ENCODE measurements at regions not wholly inside any gene's neighbourhood (a gene's known extent, or its start where the extent isn't known, plus 50 kb on each side); places are given as distances from the start of the nearest gene placed in this dataset.
"Not testable (repeated sequence)": the region's sequence is repeated elsewhere in the genome, so short reads cannot be mapped to it uniquely, and the experiment has no call there.

DNA sequence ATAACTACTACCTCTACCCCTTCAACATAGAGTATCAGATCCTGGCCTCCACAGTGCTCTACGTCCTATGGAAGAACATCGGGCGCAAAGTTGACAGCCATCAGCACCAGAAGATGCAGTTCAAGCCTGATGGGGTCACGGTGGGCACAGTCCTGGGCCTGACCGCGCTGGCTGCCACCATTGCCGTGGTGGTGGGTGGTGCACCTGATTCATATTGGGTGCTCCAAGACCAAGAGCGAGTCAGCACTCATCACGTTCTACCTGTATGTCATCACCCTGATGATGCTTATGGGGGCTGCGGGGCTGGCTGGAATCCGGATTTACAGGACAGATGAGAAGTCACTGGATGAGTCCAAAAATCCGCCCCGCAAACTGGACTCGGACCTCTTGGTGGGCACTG lies 846.4 kb downstream of the RPIA start:
- not testable (repeated sequence) for DNase-seq (ENCODE audit: insufficient read length, low spot score); FAIRE-seq

- FAIRE-seq; DNase-seq (ENCODE audit: insufficient read length, low spot score): not testable (repeated sequence)
These were observed 852.6 kb downstream of the RPIA start for GRCh38 chr2:89544110-89544509.

- FAIRE-seq, result not testable (repeated sequence)
These were observed 887.7 kb downstream of the RPIA start for GRCh38 chr2:89579154-89579553.

DNA sequence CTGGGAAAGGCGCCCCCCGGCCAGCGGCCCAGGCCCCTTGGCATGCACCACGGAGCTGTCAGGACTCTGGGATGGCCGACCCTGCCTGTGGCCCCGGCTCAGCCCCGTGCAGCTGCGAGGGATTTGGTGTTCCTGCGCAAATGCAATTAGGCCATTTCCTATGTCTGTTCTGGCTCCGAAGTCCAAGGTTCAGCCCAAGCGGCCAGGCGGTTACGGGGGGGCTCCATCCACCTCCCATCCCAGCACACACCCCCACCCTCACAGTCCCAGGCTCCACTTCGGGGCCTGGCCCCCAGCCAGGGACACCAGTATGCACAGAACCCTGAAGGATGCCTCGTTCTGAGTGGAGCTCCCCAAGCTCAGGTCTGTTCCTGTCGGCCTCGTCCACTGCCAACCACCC lies 891.3 kb downstream of the RPIA start:
- FAIRE-seq; DNase-seq (ENCODE audit: insufficient read length, low spot score): not testable (repeated sequence)

More at GRCh38 chr2:89579154-89579553, 887.7 kb downstream of the RPIA start:
- not testable (repeated sequence) for DNase-seq (ENCODE audit: insufficient read length, low spot score)

GRCh38 chr2:89584046-89584445 lies 892.6 kb downstream of the RPIA start:
- not testable (repeated sequence) for DNase-seq (ENCODE audit: insufficient read length, low spot score); FAIRE-seq

DNA sequence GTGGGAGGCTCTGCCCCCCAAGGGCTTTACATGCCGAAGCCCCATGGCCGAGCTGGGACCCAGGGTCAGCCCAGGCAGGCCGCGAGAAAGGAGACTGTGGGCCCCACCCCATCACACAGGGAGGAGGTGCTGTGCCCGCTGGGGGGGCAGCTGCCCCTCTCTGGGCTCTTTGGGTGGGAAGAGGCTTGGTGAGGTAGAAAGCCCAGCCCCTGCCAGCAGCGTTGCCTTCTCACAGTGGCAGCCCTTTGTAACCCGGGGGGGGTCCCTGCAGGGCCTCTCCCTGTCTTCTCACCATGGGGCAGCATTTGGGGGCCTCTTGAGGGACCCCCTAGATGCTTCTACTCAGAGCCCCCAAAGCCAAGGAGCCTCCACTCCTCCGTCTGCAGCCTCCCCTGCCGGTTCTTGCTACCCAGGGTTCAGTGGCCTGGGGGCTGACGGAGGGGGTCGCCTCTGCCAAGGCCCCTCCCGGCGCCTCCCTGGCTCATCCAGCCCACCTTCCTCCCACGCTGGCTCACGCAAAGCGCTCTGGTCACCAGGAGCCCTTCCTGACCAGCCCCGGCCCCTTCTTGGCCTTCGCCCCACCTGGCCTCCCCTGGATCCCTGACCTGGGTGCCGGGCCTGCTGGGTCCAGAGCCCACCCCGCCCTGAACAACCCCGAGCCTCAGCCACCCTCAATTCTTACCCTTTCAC lies 893.5 kb downstream of the RPIA start:
- not testable (repeated sequence) for DNase-seq (ENCODE audit: insufficient read length, low spot score); FAIRE-seq

- FAIRE-seq; DNase-seq (ENCODE audit: insufficient read length, low spot score): not testable (repeated sequence)
- 0 out of 2 replicates have a peak, but pooled peaks have one; percentile 10 for TF ChIP-seq POLR2A (IDR thresholded peaks at IDR 0.05; ENCODE audit: low read depth, low read length)
These were observed 894.1 kb downstream of the RPIA start for GRCh38 chr2:89585558-89585920.

GRCh38 chr2:89599843-89600242 lies 908.4 kb downstream of the RPIA start:
- DNase-seq (ENCODE audit: insufficient read length, low spot score); FAIRE-seq: not testable (repeated sequence)

DNA sequence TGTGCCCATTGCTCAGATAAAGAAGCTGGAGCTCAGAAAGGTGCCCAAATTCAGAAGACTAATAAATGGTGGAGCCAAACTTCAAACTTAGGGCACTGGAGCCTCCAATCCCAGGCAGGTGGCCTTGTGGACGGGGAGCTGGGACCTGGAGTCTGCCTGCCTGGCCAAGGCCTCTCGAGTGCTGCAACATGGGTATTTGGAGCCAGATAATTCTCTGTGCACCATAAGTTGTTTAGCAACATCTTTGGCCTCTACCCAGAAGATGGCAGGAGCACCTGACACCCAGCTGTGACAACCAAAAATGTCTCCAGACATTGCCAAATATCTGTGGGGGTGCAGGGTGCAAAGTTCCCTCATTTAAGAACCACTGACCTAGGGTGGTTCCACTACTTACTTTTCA lies 915.0 kb downstream of the RPIA start:
- not testable (repeated sequence) for DNase-seq (ENCODE audit: insufficient read length, low spot score); FAIRE-seq

- not testable (repeated sequence) for DNase-seq (ENCODE audit: insufficient read length, low spot score); FAIRE-seq
These were observed 918.9 kb downstream of the RPIA start for GRCh38 chr2:89610207-89610926.

DNA sequence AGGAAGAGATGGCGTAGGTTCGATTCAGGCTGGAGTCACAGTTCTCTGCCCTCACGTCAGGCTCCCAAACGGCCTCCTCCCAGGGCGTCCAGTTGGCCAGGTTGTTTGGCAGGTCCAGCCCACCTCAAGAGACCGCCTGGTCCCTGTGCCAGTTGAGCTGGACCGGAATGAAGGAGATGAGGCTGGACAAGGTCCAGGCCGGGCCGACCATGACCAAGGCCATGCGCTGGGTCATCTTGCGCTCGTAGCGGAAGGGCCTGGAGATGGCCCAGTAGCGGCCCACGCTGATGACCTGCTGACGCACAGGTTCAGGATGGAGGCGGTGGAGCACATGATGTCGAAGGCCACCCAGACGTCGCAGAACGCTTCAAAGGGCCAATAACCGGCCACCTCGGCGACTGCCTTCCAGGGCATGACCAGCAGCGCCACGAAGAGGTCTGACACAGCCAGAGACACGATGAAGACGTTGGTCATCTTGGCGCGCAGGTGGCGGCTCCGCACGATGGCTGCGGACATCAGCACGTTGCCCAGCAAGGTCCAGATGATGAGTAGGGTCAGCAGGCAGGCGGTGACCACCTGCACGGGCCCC lies 919.5 kb downstream of the RPIA start:
- FAIRE-seq; DNase-seq (ENCODE audit: insufficient read length, low spot score): not testable (repeated sequence)

GRCh38 chr2:89611710-89612109 lies 920.2 kb downstream of the RPIA start:
- DNase-seq (ENCODE audit: insufficient read length, low spot score); FAIRE-seq: not testable (repeated sequence)

DNA sequence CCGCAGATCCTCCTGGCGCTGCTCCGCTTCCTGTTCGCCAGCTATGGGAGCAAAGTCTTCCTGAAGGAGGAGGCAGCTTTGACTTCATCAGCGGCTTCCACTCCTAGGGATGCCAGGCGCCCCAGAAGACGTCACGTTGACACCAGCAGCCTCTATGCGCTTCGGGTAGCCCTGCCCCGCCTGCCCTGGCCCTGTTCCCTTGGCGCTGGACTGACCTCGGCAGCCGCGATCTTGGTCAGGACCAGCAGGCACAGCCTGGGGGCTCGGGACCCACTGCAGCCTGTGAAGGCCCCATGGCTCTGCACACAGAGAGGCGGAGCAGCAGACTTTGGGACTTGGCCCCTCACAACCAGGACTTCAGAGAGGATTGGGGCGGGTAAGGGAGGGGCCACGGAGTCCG lies 957.8 kb downstream of the RPIA start:
- not testable (repeated sequence) for FAIRE-seq

DNA sequence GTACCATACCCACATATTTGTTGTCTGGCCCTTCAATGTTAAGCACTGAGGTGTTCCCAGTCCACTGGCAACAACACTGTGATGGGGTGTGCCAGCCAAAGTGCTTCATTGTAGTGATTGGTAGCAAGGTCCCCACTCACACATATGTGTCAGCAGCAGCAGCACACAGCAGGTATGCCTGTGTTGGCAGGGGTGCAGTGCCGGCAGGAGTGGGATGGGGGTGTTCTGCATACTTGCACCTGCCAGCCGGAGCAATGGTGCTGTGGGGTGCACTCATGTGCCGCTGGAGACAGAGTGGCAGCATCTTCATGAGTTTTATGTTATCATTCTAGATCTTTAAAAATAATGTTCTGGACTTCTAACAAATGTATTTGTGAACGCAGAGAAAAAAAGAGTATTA lies 987.8 kb downstream of the RPIA start:
- not testable (repeated sequence) for DNase-seq (ENCODE audit: insufficient read length, low spot score); FAIRE-seq

More for the DNA sequence above, 957.8 kb downstream of the RPIA start:
- DNase-seq (ENCODE audit: insufficient read length, low spot score), result not testable (repeated sequence)
